Stomach (tissue), 4 donors: ENCODE measurements at regions not wholly inside any gene's neighbourhood (a gene's known extent, or its start where the extent isn't known, plus 50 kb on each side); places are given as distances from the start of the nearest gene placed in this dataset.

ENCODE experiments used
- EP300 ChIP-seq: sonication (generic); formaldehyde crosslinking; IDR thresholded peaks from one replicate; pipeline ENCODE4 v1.6.1; 2017; ENCODE audit warnings: antibody characterized with exemption
- POLR2A ChIP-seq, 4 donors: fragments of 450-650 bp; IDR thresholded peaks; one replicate each; pipeline ENCODE4 v1.6.1; 2016; ENCODE audit warnings: antibody characterized with exemption in 4 of 4, control low read depth in 2 of 4, mild to moderate bottlenecking in 1 of 4, moderate library complexity in 1 of 4
- TF ChIP-seq, protein P1 (sequence below), 7 experiments: fragments of 450-650 bp in 4 of 7; fragments of 200-600 bp in 3 of 7; sonication (generic) in 3 of 7; IDR thresholded peaks; one replicate each; pipeline ENCODE4 v1.5.1; 2016 to 2019; ENCODE audit warnings: antibody characterized with exemption in 7 of 7, control low read depth in 2 of 7, mild to moderate bottlenecking in 1 of 7

DNA sequence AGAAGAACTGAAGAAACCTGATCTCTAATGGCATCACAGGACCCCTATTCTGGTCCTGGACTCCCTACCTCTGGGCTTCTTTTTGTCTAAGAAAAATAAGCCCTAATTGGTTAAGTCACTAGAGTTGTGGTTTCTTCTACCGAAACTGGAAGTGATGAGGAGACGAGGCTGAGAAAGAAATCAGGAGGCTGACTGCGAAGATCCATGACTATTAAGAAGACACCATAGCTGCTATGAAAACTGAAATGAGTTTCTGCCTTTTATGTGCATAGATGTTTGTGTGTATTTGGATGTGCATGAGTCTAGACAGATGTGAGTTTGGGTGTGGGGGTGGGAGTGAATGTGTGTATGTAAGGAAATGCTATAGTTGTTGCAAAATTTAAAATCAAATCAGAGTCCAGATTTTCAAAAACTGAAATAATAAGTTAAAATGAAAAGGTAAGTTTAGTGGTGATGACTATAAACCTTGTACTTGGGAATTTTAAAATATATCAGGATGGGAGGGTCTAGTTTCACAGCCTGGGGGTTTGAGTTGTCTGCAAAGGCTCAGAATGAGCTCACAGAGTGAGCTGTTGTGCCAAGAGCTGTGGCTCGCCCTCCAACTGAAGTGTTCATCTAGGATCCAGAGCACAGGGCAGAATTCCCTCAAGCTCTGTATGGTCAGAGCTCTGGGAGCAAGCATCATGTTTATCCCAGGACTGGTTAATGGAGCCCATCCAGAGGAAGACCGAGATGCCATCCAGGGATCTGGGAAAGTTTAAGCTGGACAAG is 94.9 kb downstream of the VCPKMT start:
- TF ChIP-seq POLR2A (IDR thresholded peaks at IDR 0.05) (no peak), EP300 (no peak)
- TF ChIP-seq, protein P1, sequence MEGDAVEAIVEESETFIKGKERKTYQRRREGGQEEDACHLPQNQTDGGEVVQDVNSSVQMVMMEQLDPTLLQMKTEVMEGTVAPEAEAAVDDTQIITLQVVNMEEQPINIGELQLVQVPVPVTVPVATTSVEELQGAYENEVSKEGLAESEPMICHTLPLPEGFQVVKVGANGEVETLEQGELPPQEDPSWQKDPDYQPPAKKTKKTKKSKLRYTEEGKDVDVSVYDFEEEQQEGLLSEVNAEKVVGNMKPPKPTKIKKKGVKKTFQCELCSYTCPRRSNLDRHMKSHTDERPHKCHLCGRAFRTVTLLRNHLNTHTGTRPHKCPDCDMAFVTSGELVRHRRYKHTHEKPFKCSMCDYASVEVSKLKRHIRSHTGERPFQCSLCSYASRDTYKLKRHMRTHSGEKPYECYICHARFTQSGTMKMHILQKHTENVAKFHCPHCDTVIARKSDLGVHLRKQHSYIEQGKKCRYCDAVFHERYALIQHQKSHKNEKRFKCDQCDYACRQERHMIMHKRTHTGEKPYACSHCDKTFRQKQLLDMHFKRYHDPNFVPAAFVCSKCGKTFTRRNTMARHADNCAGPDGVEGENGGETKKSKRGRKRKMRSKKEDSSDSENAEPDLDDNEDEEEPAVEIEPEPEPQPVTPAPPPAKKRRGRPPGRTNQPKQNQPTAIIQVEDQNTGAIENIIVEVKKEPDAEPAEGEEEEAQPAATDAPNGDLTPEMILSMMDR (IDR thresholded peaks at IDR 0.05) = no peak
